ENCODE measurements at regions not wholly inside any gene's neighbourhood (a gene's known extent, or its start where the extent isn't known, plus 50 kb on each side); places are given as distances from the start of the nearest gene placed in this dataset.
"Not testable (repeated sequence)": the region's sequence is repeated elsewhere in the genome, so short reads cannot be mapped to it uniquely, and the experiment has no call there.

DNA sequence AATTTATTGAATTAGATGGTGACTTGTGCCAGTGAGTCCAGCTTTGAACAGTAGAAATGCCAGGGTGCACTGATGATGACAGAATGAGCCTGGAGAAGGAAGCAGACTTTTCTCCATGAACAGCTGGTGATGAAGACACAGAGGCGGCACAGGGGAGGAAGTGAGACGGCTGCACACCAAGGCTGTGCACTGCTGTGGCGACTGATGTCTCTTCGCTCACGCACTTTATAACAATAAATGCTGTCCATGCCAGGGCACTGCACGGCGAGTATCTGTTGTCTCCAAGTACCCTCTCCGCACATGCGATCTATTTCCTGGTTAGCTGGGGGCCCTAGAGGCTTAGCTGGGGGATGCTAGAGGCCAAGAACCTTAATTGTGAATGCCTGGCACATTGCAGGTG, 175.2 kb downstream of the TMEM200C start:
- no peak for DNase-seq (ENCODE audit: low read depth)

DNA sequence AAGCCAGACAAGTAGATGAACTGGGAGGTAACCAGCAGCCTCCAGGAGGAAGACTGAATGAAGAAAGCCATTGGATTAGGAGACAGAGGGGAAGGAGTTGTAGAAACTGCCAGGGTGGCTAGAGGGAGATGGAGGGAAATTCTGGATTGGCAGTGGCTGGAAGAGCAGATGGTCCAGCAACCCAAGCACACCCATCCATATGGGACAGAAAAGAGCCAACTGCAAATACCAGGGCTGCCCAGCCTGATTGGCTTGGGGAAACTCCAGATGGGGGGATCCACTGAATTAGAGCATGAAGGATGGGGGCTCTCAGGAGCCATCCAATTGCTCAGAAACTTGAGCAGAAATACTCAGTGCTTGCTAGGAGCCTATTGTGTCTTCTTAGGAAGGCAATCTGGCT, 173.5 kb upstream of the EPB41L3 start:
- DNase-seq (ENCODE audit: low read depth), result no peak

DNA sequence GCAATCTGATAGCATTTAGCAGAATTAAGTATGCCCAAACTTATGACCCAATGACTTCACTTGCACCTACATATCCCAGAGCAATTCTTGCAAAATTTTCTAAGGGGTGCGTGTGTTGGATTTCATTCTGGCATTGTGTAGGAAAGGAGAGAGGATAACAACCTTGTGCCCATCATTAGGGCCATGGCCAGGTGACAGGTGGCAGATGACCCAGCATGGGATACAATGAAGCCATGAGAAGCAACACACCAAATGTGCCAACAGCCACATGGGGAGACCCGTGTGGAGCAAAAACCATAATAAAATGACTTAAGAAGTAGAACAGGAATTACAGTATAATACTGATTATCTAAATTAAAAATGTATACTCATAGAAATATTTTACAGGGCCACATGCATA, 166.9 kb upstream of the EPB41L3 start:
- DNase-seq (ENCODE audit: low read depth), result no peak

- DNase-seq (ENCODE audit: low read depth), result no peak
These were observed 166.4 kb upstream of the EPB41L3 start for GRCh38 chr18:5710235-5710634.

GRCh38 chr18:5709476-5710095, 165.8 kb upstream of the EPB41L3 start:
- DNase-seq (ENCODE audit: low read depth), result no peak

DNA sequence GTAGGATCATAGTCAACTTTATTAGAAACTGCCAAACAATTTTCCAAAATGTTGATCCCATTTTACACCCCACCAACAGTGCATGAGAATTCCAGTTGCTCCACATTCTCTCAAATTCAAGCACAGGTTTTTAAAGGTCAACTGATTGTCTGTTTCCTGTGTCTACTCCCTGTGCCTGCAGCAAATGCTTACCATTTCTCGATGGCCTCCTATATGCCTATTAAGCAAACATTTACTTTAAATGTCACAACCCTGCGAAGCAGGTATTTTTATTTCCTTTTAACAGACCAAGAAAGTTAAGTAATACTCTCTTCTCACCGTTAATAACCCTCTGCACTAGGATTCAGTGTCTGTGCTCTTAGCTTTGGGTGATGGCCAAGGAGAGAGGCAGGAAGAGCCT, 163.8 kb upstream of the EPB41L3 start:
- no peak for DNase-seq (ENCODE audit: low read depth)

GRCh38 chr18:5705393-5705792, 161.6 kb upstream of the EPB41L3 start:
- no peak for DNase-seq (ENCODE audit: low read depth)

GRCh38 chr18:5704847-5705246, 161.1 kb upstream of the EPB41L3 start:
- no peak for DNase-seq (ENCODE audit: low read depth)

DNA sequence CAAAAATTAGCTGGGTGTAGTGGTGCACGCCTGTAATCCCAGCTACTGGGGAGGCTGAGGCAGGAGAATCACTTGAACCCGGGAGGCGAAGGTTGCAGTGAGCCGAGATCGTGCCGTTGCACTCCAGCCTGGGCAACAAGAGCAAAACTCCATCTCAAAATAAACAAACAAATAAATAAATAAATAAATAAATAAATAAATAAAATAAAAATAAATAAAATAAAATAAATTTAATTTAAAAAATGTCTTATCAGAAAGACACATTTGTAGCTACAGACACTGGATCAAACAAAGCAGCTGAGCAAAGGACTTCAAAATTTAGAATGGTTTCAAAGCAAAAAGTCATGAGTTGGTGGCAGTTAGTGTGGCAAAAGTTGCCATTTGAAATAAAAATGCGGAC, 158.2 kb upstream of the EPB41L3 start:
- not testable (repeated sequence) for DNase-seq (ENCODE audit: low read depth)

GRCh38 chr18:5693699-5694294, 150.0 kb upstream of the EPB41L3 start:
- DNase-seq (ENCODE audit: low read depth), result peak; percentile 32

DNA sequence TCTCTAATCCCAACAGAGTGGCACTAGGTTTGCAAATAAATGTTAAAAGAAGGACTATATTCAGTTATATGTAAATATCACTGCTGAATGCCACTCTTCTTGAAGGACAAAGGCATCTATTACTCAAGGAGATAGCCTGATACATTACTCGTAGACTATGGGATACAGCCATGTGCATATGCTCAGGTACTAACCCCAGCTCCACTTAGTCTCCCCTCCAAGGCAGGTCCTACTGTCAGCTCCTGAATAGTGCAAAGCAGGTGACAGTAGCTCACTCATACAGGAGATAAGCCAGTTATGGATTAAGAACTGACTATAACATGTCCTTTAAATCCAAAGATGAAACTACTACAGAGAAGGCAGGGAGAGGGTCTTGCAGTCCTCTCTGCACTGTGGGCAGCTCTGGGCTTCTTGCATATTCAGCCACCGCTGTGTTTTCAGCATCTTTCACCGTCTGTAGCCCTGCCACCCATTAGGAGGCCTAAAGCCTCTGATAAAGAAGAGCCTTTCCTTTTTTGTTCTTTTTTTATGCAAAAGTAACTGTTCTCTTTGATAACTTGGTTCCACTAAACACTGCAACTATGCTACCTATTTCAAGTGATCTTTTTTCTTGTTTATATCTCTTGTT, 135.1 kb upstream of the EPB41L3 start:
- no peak for DNase-seq (ENCODE audit: low read depth)

GRCh38 chr18:5678278-5678677, 134.5 kb upstream of the EPB41L3 start:
- DNase-seq (ENCODE audit: low read depth), result no peak

- no peak for DNase-seq (ENCODE audit: low read depth)
These were observed 129.8 kb upstream of the EPB41L3 start for GRCh38 chr18:5673616-5674015.

- no peak for DNase-seq (ENCODE audit: low read depth)
These were observed 125.8 kb upstream of the EPB41L3 start for GRCh38 chr18:5669585-5669984.

DNA sequence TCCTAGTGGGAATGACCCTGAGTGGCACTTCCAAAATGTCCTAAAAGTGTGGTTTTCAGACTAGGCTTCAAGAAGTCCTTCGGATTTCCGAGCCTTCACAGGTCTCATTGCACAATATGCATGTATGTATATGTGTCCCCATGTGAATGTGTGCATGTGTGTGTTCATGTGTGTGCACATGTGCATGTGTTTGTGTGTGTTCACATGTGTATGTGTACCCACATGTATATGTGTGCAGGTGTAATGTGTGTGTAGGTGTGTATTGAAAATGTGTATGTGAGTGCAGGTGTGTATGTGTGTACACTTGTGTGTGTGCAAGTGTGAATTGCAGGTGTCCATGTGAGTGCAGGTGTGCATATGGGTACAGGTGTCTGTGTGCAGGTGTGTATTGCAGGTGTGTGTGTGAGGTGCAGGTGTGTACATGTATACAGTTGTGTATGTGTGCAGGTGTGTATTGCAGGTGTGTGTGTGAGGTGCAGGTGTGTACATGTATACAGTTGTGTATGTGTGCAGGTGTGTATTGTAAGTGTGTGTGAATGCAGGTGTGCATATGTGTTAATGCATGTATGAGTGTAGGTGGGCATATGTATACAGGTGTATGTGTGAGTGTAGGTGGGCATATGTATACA, 124.4 kb upstream of the EPB41L3 start:
- DNase-seq (ENCODE audit: low read depth), result no peak

DNA sequence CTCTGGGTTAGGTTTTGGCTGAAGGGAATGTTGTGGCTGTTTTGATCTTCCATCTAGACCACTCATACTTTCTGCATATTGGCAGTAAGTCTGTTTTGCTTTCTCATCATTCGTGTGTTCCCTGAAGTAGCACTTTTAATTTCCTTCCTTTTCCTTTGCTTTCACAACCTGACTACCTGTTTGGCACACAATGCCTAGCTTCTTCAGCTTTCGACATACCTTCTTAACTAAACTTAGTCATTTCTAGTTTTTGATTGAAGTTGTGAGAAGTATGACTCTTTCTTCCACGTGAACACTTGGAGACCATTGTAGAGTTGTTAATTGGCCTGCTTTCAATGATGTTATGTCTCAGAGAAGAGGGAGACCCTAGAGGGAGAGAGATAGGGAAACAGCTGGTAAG, 123.6 kb upstream of the EPB41L3 start:
- no peak for DNase-seq (ENCODE audit: low read depth)

GRCh38 chr18:5662586-5663090, 118.8 kb upstream of the EPB41L3 start:
- DNase-seq (ENCODE audit: low read depth), result no peak

GRCh38 chr18:5661179-5661578, 117.4 kb upstream of the EPB41L3 start:
- DNase-seq (ENCODE audit: low read depth), result no peak

GRCh38 chr18:5653802-5654201, 110.0 kb upstream of the EPB41L3 start:
- no peak for DNase-seq (ENCODE audit: low read depth)

DNA sequence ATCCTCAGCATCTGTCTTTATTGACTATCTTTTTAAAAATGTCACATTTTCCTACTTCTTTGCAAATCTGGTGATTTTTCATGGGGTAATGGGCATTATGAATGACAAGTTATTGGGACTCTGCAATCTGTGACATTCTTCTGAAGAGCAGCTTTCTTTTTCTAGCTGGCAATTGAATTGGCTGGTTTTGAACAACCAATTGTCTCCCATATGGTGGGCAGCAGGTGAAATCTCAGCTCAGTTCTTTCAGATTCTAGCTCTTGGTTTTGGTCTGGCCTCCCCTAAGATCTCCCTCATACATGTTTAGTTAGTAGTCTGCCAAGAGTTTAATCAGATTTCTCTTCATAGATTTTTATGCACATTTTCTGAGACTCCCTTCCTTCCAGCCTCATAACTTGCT, 107.9 kb upstream of the EPB41L3 start:
- DNase-seq (ENCODE audit: low read depth), result no peak

DNA sequence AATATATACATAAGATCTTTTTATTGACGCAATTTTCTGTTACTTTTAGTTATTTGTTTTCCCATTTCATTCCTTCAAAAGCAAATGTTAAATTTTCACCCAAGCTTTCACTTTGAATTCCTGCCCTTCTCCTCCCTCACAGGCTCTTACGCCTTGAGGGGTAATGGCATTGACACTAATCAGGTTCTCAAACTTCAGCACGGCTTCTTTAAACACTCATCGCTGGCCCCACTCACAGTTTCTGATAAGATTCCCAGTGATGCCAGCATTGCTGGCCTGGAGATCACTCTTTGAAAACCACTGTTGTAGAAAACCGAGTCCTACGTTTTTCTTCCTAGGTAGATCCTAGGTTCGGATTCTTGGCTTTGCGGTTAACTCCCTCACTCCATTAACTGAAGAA, 105.6 kb upstream of the EPB41L3 start:
- DNase-seq (ENCODE audit: low read depth), result no peak

DNA sequence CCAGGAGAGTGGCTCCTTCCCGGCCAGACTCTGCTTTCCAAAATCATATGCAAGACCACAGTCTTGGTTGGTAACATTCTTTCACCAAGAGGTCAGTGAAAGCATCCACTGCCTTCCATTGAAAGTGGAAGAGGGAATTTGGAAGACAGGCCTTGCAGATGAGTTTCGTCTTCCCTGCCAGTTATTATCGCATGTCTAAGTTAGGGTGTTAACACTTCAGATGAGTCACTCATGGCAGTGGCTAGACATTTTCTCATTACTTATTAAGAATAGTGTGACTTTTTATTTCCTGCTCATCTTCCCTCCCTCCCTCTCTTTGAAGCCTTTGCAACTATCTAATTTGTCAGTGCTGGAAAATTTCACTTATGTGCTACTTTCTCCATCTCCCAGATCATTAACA, 102.9 kb upstream of the EPB41L3 start:
- DNase-seq (ENCODE audit: low read depth), result no peak

DNA sequence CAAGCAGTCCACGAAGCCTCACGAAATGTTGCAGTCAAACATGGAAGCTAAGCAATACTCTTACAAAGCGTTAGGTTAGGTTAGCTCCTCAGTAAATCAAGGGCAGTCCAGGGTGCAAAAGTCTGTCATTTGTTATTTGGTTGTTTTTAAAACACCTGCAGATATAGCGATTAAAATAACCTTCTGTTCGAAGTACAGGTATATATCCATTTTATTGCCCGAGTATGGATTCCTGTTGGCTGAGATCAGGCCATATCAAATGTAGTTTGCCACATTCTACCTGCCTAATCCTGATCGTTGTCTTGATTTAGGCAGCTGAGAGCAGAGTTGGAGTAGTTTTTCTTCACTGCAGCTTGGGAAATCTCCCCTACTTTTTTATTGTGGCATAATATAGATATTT, 99.5 kb upstream of the EPB41L3 start:
- no peak for DNase-seq (ENCODE audit: low read depth)

All from fibroblast of the conjunctiva (primary cell).